H1 (cell line): ENCODE measurements at regions not wholly inside any gene's neighbourhood (a gene's known extent, or its start where the extent isn't known, plus 50 kb on each side); places are given as distances from the start of the nearest gene placed in this dataset.

ENCODE experiments used
- CTCF ChIA-PET: fragments of 300-600 bp; sonication (Branson Sonifier 250); formaldehyde crosslinking; loops from one replicate; lab custom pipeline; 2021; ENCODE audit not compliant: partially characterized antibody; lab: Charles Lee
- POLR2A ChIA-PET: fragments of 300-600 bp; sonication (Branson Sonifier 250); formaldehyde crosslinking; loops from one replicate; lab custom pipeline; 2021; ENCODE audit warnings: inconsistent platforms; ENCODE audit not compliant: partially characterized antibody; lab: Charles Lee
- DNase-seq, 2 experiments: peaks; one replicate each; pipeline versions ENCODE4 v3.0.0 to v3.0.0-alpha.2; 2010 to 2022; ENCODE audit warnings: low spot score in 2 of 2, low read depth in 1 of 2, mixed read lengths in 1 of 2
- FAIRE-seq: peaks from 2 replicates; lab custom pipeline; 2011; peaks lifted over from hg19 to GRCh38; lab: Jason Lieb, UNC
- H2AFZ ChIP-seq: 2 replicates; pipeline ENCODE4 v1.8.1; 2012; ENCODE audit warnings: low read length, inconsistent platforms
- H2AK5ac ChIP-seq: 2 replicates; pipeline ENCODE4 v1.6.1; 2013; ENCODE audit warnings: low read depth, low read length
- H2BK120ac ChIP-seq: replicated peaks from 2 replicates; pipeline ENCODE3; 2013; ENCODE audit warnings: low read depth, low read length, inconsistent platforms
- H2BK12ac ChIP-seq: 2 replicates; pipeline ENCODE4 v1.6.1; 2013; ENCODE audit warnings: low read depth, low read length
- H2BK15ac ChIP-seq: 2 replicates; pipeline ENCODE4 v1.6.1; 2013; ENCODE audit warnings: low read length
- H2BK20ac ChIP-seq: 2 replicates; pipeline ENCODE4 v1.6.1; 2013; ENCODE audit warnings: low read length
- H2BK5ac ChIP-seq: 2 replicates; pipeline ENCODE4 v1.6.1; 2013; ENCODE audit warnings: low read depth, low read length
- H3K14ac ChIP-seq: 2 replicates; pipeline ENCODE4 v1.6.1; 2013; ENCODE audit warnings: inconsistent platforms; ENCODE audit not compliant: insufficient read length
- H3K18ac ChIP-seq: 2 replicates; pipeline ENCODE4 v1.6.1; 2013; ENCODE audit warnings: low read length; ENCODE audit errors: extremely low read depth
- H3K23ac ChIP-seq: 2 replicates; pipeline ENCODE4 v1.6.1; 2013; ENCODE audit warnings: inconsistent platforms; ENCODE audit not compliant: insufficient read length
- H3K23me2 ChIP-seq: 2 replicates; pipeline ENCODE4 v1.6.1; 2013; ENCODE audit warnings: low read depth, low read length
- H3K27ac ChIP-seq: 2 replicates; pipeline ENCODE4 v1.6.1; 2011; ENCODE audit warnings: low read depth, low read length, inconsistent platforms
- H3K27me3 ChIP-seq, 4 experiments: replicated peaks in 1 of 4; 1 replicate in 1 of 4; 2 replicates in 3 of 4; pipeline versions ENCODE4 v1.6.1 to v1.8.1; 2011 to 2013; ENCODE audit warnings: low read length in 3 of 4, mild to moderate bottlenecking in 3 of 4, inconsistent platforms in 2 of 4, mixed read lengths in 2 of 4, moderate library complexity in 1 of 4; ENCODE audit not compliant: control insufficient read depth in 3 of 4, insufficient read depth in 3 of 4; ENCODE audit errors: extremely low read depth in 1 of 4
- H3K36me3 ChIP-seq, 4 experiments: 2 replicates each; pipeline versions ENCODE4 v1.6.1 to v1.8.1; 2011 to 2013; ENCODE audit warnings: mild to moderate bottlenecking in 4 of 4, low read length in 3 of 4, moderate library complexity in 2 of 4, control low read depth in 1 of 4, inconsistent platforms in 1 of 4; ENCODE audit not compliant: insufficient read depth in 4 of 4, control insufficient read depth in 2 of 4
- H3K4ac ChIP-seq: replicated peaks from 2 replicates; pipeline ENCODE3; 2013; ENCODE audit warnings: low read length, low read depth, mixed read lengths, inconsistent platforms; ENCODE audit not compliant: insufficient read length
- H3K4me1 ChIP-seq, 4 experiments: replicated peaks in 1 of 4; 1 replicate in 1 of 4; 2 replicates in 3 of 4; pipeline versions ENCODE4 v1.6.1 to v1.8.1; 2011 to 2013; ENCODE audit warnings: low read length in 3 of 4, inconsistent platforms in 2 of 4, mixed read lengths in 1 of 4; ENCODE audit not compliant: insufficient read depth in 4 of 4, control insufficient read depth in 3 of 4
- H3K4me2 ChIP-seq, 2 experiments: 2 replicates each; pipeline versions ENCODE4 v1.6.1 to v1.8.1; 2011 to 2013; ENCODE audit warnings: low read depth in 2 of 2, low read length in 2 of 2, control low read depth in 1 of 2, inconsistent platforms in 1 of 2, mild to moderate bottlenecking in 1 of 2; ENCODE audit not compliant: insufficient read depth in 1 of 2
- H3K4me3 ChIP-seq, 4 experiments: fragments of 200-600, 300-600 bp in 1 of 4; sonication (generic), shearing (Covaris generic), sonication (Bioruptor Twin) in 1 of 4; 2 replicates each; pipeline versions ENCODE4 v1.5.1 to v1.8.1; 2011 to 2016; ENCODE audit warnings: low read length in 4 of 4, low read depth in 3 of 4, control low read depth in 2 of 4, inconsistent platforms in 2 of 4, mild to moderate bottlenecking in 2 of 4, mixed read lengths in 1 of 4, moderate library complexity in 1 of 4; ENCODE audit not compliant: insufficient read depth in 2 of 4; ENCODE audit errors: extremely low read depth in 1 of 4
- H3K56ac ChIP-seq: replicated peaks from 2 replicates; pipeline ENCODE3; 2013; ENCODE audit warnings: low read depth, mild to moderate bottlenecking, mixed read lengths, low read length, inconsistent platforms; ENCODE audit not compliant: insufficient read length
- H3K79me1 ChIP-seq: 2 replicates; pipeline ENCODE4 v1.6.1; 2013; ENCODE audit warnings: low read depth, low read length, control low read depth
- H3K79me2 ChIP-seq, 2 experiments: 2 replicates each; pipeline versions ENCODE4 v1.6.1 to v1.8.1; 2012 to 2013; ENCODE audit warnings: low read length in 2 of 2, mild to moderate bottlenecking in 2 of 2, inconsistent platforms in 1 of 2; ENCODE audit not compliant: insufficient read depth in 2 of 2, control insufficient read depth in 1 of 2
- H3K9ac ChIP-seq, 4 experiments: replicated peaks in 1 of 4; 1 replicate in 1 of 4; 2 replicates in 3 of 4; pipeline versions ENCODE4 v1.6.1 to v1.8.1; 2011 to 2013; ENCODE audit warnings: low read depth in 3 of 4, low read length in 3 of 4, control low read depth in 2 of 4, mild to moderate bottlenecking in 2 of 4, moderate library complexity in 2 of 4, inconsistent platforms in 1 of 4; ENCODE audit errors: extremely low read depth in 1 of 4
- H3K9me3 ChIP-seq, 2 experiments: 2 replicates each; pipeline versions ENCODE4 v1.6.1 to v1.8.1; 2012 to 2013; ENCODE audit warnings: mild to moderate bottlenecking in 2 of 2, moderate library complexity in 2 of 2, control low read depth in 1 of 2, inconsistent platforms in 1 of 2, low read depth in 1 of 2, low read length in 1 of 2, mixed read lengths in 1 of 2; ENCODE audit not compliant: insufficient read depth in 2 of 2
- H4K20me1 ChIP-seq, 2 experiments: replicated peaks in 1 of 2; 2 replicates each; pipeline versions ENCODE3 to v1.8.1; 2011 to 2013; ENCODE audit warnings: inconsistent platforms in 2 of 2, low read length in 2 of 2, mild to moderate bottlenecking in 1 of 2; ENCODE audit not compliant: insufficient read depth in 2 of 2, control insufficient read depth in 1 of 2
- H4K5ac ChIP-seq: 2 replicates; pipeline ENCODE4 v1.6.1; 2013; ENCODE audit warnings: low read length, low read depth, mixed read lengths, inconsistent platforms; ENCODE audit not compliant: insufficient read length
- H4K8ac ChIP-seq: 2 replicates; pipeline ENCODE4 v1.8.0; 2013; ENCODE audit warnings: mild to moderate bottlenecking, moderate library complexity, low read length, inconsistent platforms; ENCODE audit not compliant: insufficient read depth; ENCODE audit errors: extremely low read depth
- H4K91ac ChIP-seq: replicated peaks from 2 replicates; pipeline ENCODE3; 2013; ENCODE audit warnings: low read length, mixed read lengths, inconsistent platforms; ENCODE audit not compliant: insufficient read length
- JUND ChIP-seq: IDR thresholded peaks from 2 replicates; pipeline ENCODE4 v1.6.1; 2011; ENCODE audit warnings: mild to moderate bottlenecking, improper control_type of control experiment, low read length
- KDM4A ChIP-seq: IDR thresholded peaks from one replicate; pipeline ENCODE4 v1.7.1; 2012; ENCODE audit warnings: low read depth, mild to moderate bottlenecking, moderate library complexity, low read length, inconsistent platforms; ENCODE audit not compliant: severe bottlenecking
- MAFK ChIP-seq: IDR thresholded peaks from 2 replicates; pipeline ENCODE4 v1.6.1; 2012; ENCODE audit warnings: low read depth, mild to moderate bottlenecking, improper control_type of control experiment, low read length
- NANOG ChIP-seq: IDR thresholded peaks from 2 replicates; pipeline ENCODE4 v1.6.1; 2011; ENCODE audit warnings: low read length, low read depth, mild to moderate bottlenecking, inconsistent platforms; ENCODE audit not compliant: insufficient read depth, poor library complexity, severe bottlenecking
- RNF2 ChIP-seq: fragments of 200-900, 300-1000 bp; sonication (generic); IDR thresholded peaks from 2 replicates; pipeline ENCODE4 v1.7.1; 2016; ENCODE audit warnings: borderline replicate concordance, low read depth, mild to moderate bottlenecking, antibody characterized with exemption, low read length; ENCODE audit not compliant: poor library complexity, severe bottlenecking; ENCODE audit errors: missing control alignments
- SP1 ChIP-seq: IDR thresholded peaks from 2 replicates; pipeline ENCODE4 v1.6.1; 2011; ENCODE audit warnings: low read depth, low read length
- SP4 ChIP-seq: IDR thresholded peaks from 2 replicates; pipeline ENCODE4 v1.6.1; 2012; ENCODE audit warnings: low read length, inconsistent platforms
- SUZ12 ChIP-seq: fragments of 200-600 bp; sonication (generic); IDR thresholded peaks from 2 replicates; pipeline ENCODE4 v1.6.1; 2012; ENCODE audit warnings: mild to moderate bottlenecking, inconsistent platforms, low read length, moderate library complexity, mixed read lengths
- TEAD4 ChIP-seq: IDR thresholded peaks from 2 replicates; pipeline ENCODE4 v1.6.1; 2012; ENCODE audit warnings: low read depth, low read length, inconsistent platforms, mixed read lengths
- WGBS, 2 experiments: shearing (Covaris generic) in 1 of 2; methylation state at CpG; one replicate each; pipeline versions ENCODE4 v1.1.6 to v1.1.7; 2013 to 2015; ENCODE audit warnings: low lambda C conversion rate in 2 of 2, mixed read lengths in 2 of 2, inconsistent platforms in 1 of 2, low coverage in 1 of 2, missing lambda C conversion rate in 1 of 2; ENCODE audit not compliant: insufficient replicate concordance in 2 of 2, insufficient coverage in 1 of 2, insufficient read length in 1 of 2; ENCODE audit errors: extremely low coverage in 1 of 2, missing lambda C conversion rate in 1 of 2; 5-methylcytosine and 5-hydroxymethylcytosine counted together

- Histone ChIP-seq H3K14ac (no peak overlapping the region), H3K23me2 (no peaks in the 10 kb centered on the region), H4K8ac (no peak overlapping the region), H2BK20ac (no peak overlapping the region), H2BK12ac (no peak overlapping the region), H3K79me2 (no peaks in the 10 kb centered on the region), H3K9ac (no peak overlapping the region), H3K4me3 (no peak overlapping the region), H2BK15ac (no peak overlapping the region), H3K4ac (no peak overlapping the region), H3K36me3 (no peaks in the 10 kb centered on the region)
- FAIRE-seq: no peak
- no peak for TF ChIP-seq MAFK
- no peak for TF ChIP-seq JUND
- TF ChIP-seq KDM4A: no peak
- 0 out of 2 replicates have a peak, but pooled peaks have one; percentile 33 for TF ChIP-seq TEAD4
- TF ChIP-seq SP4: no peak
- TF ChIP-seq RNF2: no peak
- no peak for TF ChIP-seq NANOG
- TF ChIP-seq SP1: no peak
- TF ChIP-seq SUZ12: no peak
- TF ChIP-seq, all 59 proteins: peak for 1
- H2BK5ac ChIP-seq: no peak overlapping the region
- H4K91ac ChIP-seq: no peak overlapping the region
- no peak overlapping the region for H3K56ac ChIP-seq
- POLR2A ChIA-PET: no interaction called here
- H3K4me2 ChIP-seq: no peak overlapping the region
- H3K4me1 ChIP-seq: peaks cover 0 to 4% (median 0%) of the 10 kb centered on the region in 4 experiments; a peak in 1 of 7 replicates
- WGBS, 2 experiments: 88% methylated on average over 5 of the region's 5 CpGs; no CpG with 5 or more reads in 1 of the 2 experiments
- H2AFZ ChIP-seq: no peak overlapping the region
- no peak overlapping the region for H3K18ac ChIP-seq
- H3K23ac ChIP-seq: no peak overlapping the region
- no peaks in the 10 kb centered on the region for H3K9me3 ChIP-seq
- no peak for DNase-seq
- no peaks in the 10 kb centered on the region for H3K27me3 ChIP-seq
- H4K20me1 ChIP-seq: no peaks in the 10 kb centered on the region
- no peak overlapping the region for H2AK5ac ChIP-seq
- H3K27ac ChIP-seq: no peak overlapping the region
- no peaks in the 10 kb centered on the region for H3K79me1 ChIP-seq
- H2BK120ac ChIP-seq: no peak overlapping the region
- no peak overlapping the region for H4K5ac ChIP-seq
- CTCF ChIA-PET: interaction anchor here (1.7 kb wide), 1 partner anchor 76 kb away, joined by 3 read pairs; no protein-coding TSS in a partner anchor
These were observed 323.5 kb downstream of the PHF14 start for GRCh38 chr7:11297126-11297625.
